OCI-LY7 (cell line): ENCODE measurements at regions not wholly inside any gene's neighbourhood (a gene's known extent, or its start where the extent isn't known, plus 50 kb on each side); places are given as distances from the start of the nearest gene placed in this dataset.

ENCODE experiments used
- CTCF ChIP-seq: fragments of 200-600 bp; sonication (generic); conservative IDR thresholded peaks from 2 replicates; pipeline ENCODE4 v1.5.1; 2014; ENCODE audit warnings: mild to moderate bottlenecking, antibody characterized with exemption, low read length, moderate library complexity, mixed read lengths
- EZH2phosphoT487 ChIP-seq: fragments of 200-600 bp; sonication (generic); IDR thresholded peaks from 2 replicates; pipeline ENCODE4 v1.6.1; 2018; ENCODE audit warnings: low read depth, borderline replicate concordance, mild to moderate bottlenecking, mixed run types, antibody characterized with exemption, low read length, moderate library complexity, mixed read lengths

- TF ChIP-seq EZH2phosphoT487 (no peak), CTCF (no peak)
Measured at GRCh38 chr9:108694170-108694569, 161.6 kb downstream of the ACTL7B start.
